ENCODE measurements at regions not wholly inside any gene's neighbourhood (a gene's known extent, or its start where the extent isn't known, plus 50 kb on each side); places are given as distances from the start of the nearest gene placed in this dataset.
"Not testable (repeated sequence)": the region's sequence is repeated elsewhere in the genome, so short reads cannot be mapped to it uniquely, and the experiment has no call there.

DNA sequence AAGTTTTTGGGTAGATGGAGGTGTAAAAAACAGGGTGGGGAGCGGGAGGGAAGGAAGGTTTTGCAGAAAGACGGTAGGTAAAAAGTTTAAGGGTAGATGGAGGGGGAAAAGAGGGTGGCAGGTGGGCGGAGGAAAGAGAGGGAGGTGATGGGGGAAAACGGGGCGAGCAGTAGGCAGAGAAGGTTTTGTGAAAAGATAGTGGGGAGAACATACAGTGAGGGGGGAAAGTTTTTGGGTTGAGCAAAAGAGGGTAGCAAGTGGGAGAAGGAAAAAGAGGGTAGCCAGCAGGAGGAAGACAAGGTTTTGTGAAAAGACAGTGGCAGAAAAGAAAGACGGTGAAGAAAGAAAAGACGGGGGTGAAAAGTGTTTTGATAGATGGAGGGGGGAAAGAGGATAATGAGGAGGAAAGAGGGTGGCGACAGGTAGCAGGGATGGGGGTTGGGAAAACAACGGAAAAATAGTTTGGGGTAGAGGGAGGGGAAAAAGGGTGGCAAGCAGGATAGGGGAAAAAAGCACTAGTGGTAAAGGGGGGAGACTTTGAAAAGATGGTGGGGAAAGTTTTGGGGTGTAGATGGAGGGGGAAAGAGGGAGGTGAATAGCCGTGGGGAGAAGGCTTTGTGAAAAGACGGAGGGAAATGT lies 398.8 kb downstream of the KCNJ18 start:
- TF ChIP-seq, protein P1, sequence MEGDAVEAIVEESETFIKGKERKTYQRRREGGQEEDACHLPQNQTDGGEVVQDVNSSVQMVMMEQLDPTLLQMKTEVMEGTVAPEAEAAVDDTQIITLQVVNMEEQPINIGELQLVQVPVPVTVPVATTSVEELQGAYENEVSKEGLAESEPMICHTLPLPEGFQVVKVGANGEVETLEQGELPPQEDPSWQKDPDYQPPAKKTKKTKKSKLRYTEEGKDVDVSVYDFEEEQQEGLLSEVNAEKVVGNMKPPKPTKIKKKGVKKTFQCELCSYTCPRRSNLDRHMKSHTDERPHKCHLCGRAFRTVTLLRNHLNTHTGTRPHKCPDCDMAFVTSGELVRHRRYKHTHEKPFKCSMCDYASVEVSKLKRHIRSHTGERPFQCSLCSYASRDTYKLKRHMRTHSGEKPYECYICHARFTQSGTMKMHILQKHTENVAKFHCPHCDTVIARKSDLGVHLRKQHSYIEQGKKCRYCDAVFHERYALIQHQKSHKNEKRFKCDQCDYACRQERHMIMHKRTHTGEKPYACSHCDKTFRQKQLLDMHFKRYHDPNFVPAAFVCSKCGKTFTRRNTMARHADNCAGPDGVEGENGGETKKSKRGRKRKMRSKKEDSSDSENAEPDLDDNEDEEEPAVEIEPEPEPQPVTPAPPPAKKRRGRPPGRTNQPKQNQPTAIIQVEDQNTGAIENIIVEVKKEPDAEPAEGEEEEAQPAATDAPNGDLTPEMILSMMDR (IDR thresholded peaks at IDR 0.05) = not testable (repeated sequence)
- TF ChIP-seq POLR2A (IDR thresholded peaks at IDR 0.05) = not testable (repeated sequence)

Data from adrenal gland (tissue), 5 donors.